Endodermal cell (in vitro differentiated cells): ENCODE measurements at regions not wholly inside any gene's neighbourhood (a gene's known extent, or its start where the extent isn't known, plus 50 kb on each side); places are given as distances from the start of the nearest gene placed in this dataset.
"Not testable (repeated sequence)": the region's sequence is repeated elsewhere in the genome, so short reads cannot be mapped to it uniquely, and the experiment has no call there.

Experiments used
- DNase-seq: peaks from one replicate; pipeline ENCODE4 v3.0.0-alpha.2; 2017
- H3K27ac ChIP-seq: 2 replicates; pipeline ENCODE4 v1.5.1; 2013; ENCODE audit warnings: mild to moderate bottlenecking, low read depth, low read length, moderate library complexity
- H3K27me3 ChIP-seq: 2 replicates; pipeline ENCODE4 v1.6.1; 2013; ENCODE audit warnings: mild to moderate bottlenecking, low read length, moderate library complexity; ENCODE audit not compliant: insufficient read depth, control insufficient read depth, poor library complexity, severe bottlenecking
- H3K36me3 ChIP-seq: 2 replicates; pipeline ENCODE4 v1.7.0; 2013; ENCODE audit warnings: mild to moderate bottlenecking, low read length, moderate library complexity; ENCODE audit not compliant: control insufficient read depth, insufficient read depth
- H3K4me1 ChIP-seq: one replicate; pipeline ENCODE4 v1.7.0; 2013; ENCODE audit warnings: low read length; ENCODE audit not compliant: control insufficient read depth, insufficient read depth
- H3K4me3 ChIP-seq: 2 replicates; pipeline ENCODE4 v1.5.1; 2013; ENCODE audit warnings: mild to moderate bottlenecking, low read length, moderate library complexity
- H3K9ac ChIP-seq: 2 replicates; pipeline ENCODE4 v1.6.1; 2013; ENCODE audit warnings: mild to moderate bottlenecking, low read length, moderate library complexity; ENCODE audit not compliant: poor library complexity, severe bottlenecking; ENCODE audit errors: extremely low read depth
- H3K9me3 ChIP-seq: 2 replicates; pipeline ENCODE4 v1.6.1; 2013; ENCODE audit warnings: mild to moderate bottlenecking, low read length, moderate library complexity; ENCODE audit not compliant: control insufficient read depth
- H3K27ac Mint-ChIP-seq: 2 replicates; pipeline ENCODE4 v1.8.0; 2020; ENCODE audit warnings: mixed read lengths
- H3K27me3 Mint-ChIP-seq: 2 replicates; pipeline ENCODE4 v1.8.0; 2021; ENCODE audit warnings: mild to moderate bottlenecking, mixed read lengths; ENCODE audit not compliant: insufficient read depth
- H3K36me3 Mint-ChIP-seq: 2 replicates; pipeline ENCODE4 v1.8.0; 2020; ENCODE audit warnings: low read depth, mixed read lengths
- H3K4me1 Mint-ChIP-seq: 2 replicates; pipeline ENCODE4 v1.8.0; 2020; ENCODE audit warnings: mixed read lengths
- H3K4me3 Mint-ChIP-seq: 2 replicates; pipeline ENCODE4 v1.8.0; 2020; ENCODE audit warnings: mild to moderate bottlenecking, moderate library complexity, mixed read lengths
- H3K9me3 Mint-ChIP-seq: 2 replicates; pipeline ENCODE4 v1.8.0; 2020; ENCODE audit warnings: mild to moderate bottlenecking, mixed read lengths
- CTCF ChIP-seq: fragments of 200-600 bp; sonication (generic); conservative IDR thresholded peaks from 2 replicates; pipeline ENCODE4 v1.5.0; 2021; ENCODE audit warnings: antibody characterized with exemption, mild to moderate bottlenecking
- WGBS, 2 experiments: methylation state at CpG; one replicate each; pipeline versions ENCODE4 v1.1.5 to v1.1.7; 2013; ENCODE audit warnings: missing lambda C conversion rate in 2 of 2, mixed read lengths in 1 of 2; ENCODE audit not compliant: insufficient coverage in 1 of 2, insufficient read length in 1 of 2; 5-methylcytosine and 5-hydroxymethylcytosine counted together

- Histone ChIP-seq H3K9me3 (peaks cover 30% of the 10 kb centered on the region), H3K27me3 (no peaks in the 10 kb centered on the region), H3K36me3 (no peaks in the 10 kb centered on the region), H3K9ac (no peak overlapping the region), H3K4me1 (no peaks in the 10 kb centered on the region), H3K27ac (no peak overlapping the region), H3K4me3 (no peak overlapping the region)
- 44% methylated on average over 2 of the region's 3 CpGs; no CpG with 5 or more reads in 1 of the 2 experiments for WGBS, 2 experiments
- H3K27ac Mint-ChIP-seq, result no peak overlapping the region
- no peak for DNase-seq
- H3K4me1 Mint-ChIP-seq, result peaks cover 6% of the 10 kb centered on the region
- peaks cover 11% of the 10 kb centered on the region for H3K9me3 Mint-ChIP-seq
- H3K36me3 Mint-ChIP-seq, result no peaks in the 10 kb centered on the region
- H3K27me3 Mint-ChIP-seq, result no peaks in the 10 kb centered on the region
- no peak overlapping the region for H3K4me3 Mint-ChIP-seq
- no peak for TF ChIP-seq CTCF
Observed at GRCh38 chr11:49424136-49424535, 215.7 kb upstream of the FOLH1 start.

GRCh38 chr11:49418877-49419276, 210.5 kb upstream of the FOLH1 start:
- H3K4me3 ChIP-seq, DNase-seq, H3K9ac ChIP-seq, H3K4me1 Mint-ChIP-seq, H3K27ac ChIP-seq, H3K36me3 Mint-ChIP-seq, H3K27me3 Mint-ChIP-seq, H3K27ac Mint-ChIP-seq, H3K36me3 ChIP-seq, H3K27me3 ChIP-seq, H3K4me3 Mint-ChIP-seq, H3K9me3 Mint-ChIP-seq, H3K4me1 ChIP-seq: not testable (repeated sequence)
- 77 to 100% methylated on average over 1 to 2 of the region's 3 CpGs for WGBS, 2 experiments
- peaks cover 30% of the 10 kb centered on the region for H3K9me3 ChIP-seq

- peak; percentile 47 for DNase-seq
- no peaks in the 10 kb centered on the region for H3K9me3 Mint-ChIP-seq
- TF ChIP-seq CTCF, result no peak
- peaks cover 4% of the 10 kb centered on the region for H3K4me1 Mint-ChIP-seq
- H3K27me3 Mint-ChIP-seq, result no peaks in the 10 kb centered on the region
- H3K27ac ChIP-seq, result no peak overlapping the region
- H3K4me1 ChIP-seq, result no peaks in the 10 kb centered on the region
- H3K4me3 Mint-ChIP-seq, result no peak overlapping the region
- 91 to 93% methylated on average over 5 to 14 of the region's 14 CpGs for whole genome bisulfite sequencing, 2 experiments
- no peaks in the 10 kb centered on the region for H3K36me3 Mint-ChIP-seq
- H3K4me3 ChIP-seq, result no peak overlapping the region
- H3K9ac ChIP-seq, result no peak overlapping the region
- H3K9me3 ChIP-seq, result peaks cover 8% of the 10 kb centered on the region
- H3K36me3 ChIP-seq, result no peaks in the 10 kb centered on the region
- H3K27ac Mint-ChIP-seq, result no peak overlapping the region
- no peaks in the 10 kb centered on the region for H3K27me3 ChIP-seq
Observed at GRCh38 chr11:49405743-49406142, 197.3 kb upstream of the FOLH1 start.

- H3K27me3 Mint-ChIP-seq, DNase-seq, H3K4me3 ChIP-seq, H3K4me1 Mint-ChIP-seq, H3K36me3 Mint-ChIP-seq, H3K4me1 ChIP-seq, H3K27ac ChIP-seq, H3K4me3 Mint-ChIP-seq, H3K9ac ChIP-seq, H3K27ac Mint-ChIP-seq, H3K36me3 ChIP-seq, H3K9me3 Mint-ChIP-seq, H3K27me3 ChIP-seq: not testable (repeated sequence)
- peaks cover 13% of the 10 kb centered on the region for H3K9me3 ChIP-seq
Observed at GRCh38 chr11:49395789-49396188, 187.4 kb upstream of the FOLH1 start.

GRCh38 chr11:49390362-49390761, 182.0 kb upstream of the FOLH1 start:
- not testable (repeated sequence) for H3K36me3 ChIP-seq, H3K4me3 Mint-ChIP-seq, H3K9me3 ChIP-seq, H3K27me3 ChIP-seq, H3K27me3 Mint-ChIP-seq, H3K4me1 Mint-ChIP-seq, H3K9me3 Mint-ChIP-seq, H3K9ac ChIP-seq, H3K27ac Mint-ChIP-seq, DNase-seq, H3K4me1 ChIP-seq, H3K27ac ChIP-seq, H3K4me3 ChIP-seq, H3K36me3 Mint-ChIP-seq
- WGBS, 2 experiments, result 73 to 86% methylated on average over 2 to 3 of the region's 5 CpGs

DNA sequence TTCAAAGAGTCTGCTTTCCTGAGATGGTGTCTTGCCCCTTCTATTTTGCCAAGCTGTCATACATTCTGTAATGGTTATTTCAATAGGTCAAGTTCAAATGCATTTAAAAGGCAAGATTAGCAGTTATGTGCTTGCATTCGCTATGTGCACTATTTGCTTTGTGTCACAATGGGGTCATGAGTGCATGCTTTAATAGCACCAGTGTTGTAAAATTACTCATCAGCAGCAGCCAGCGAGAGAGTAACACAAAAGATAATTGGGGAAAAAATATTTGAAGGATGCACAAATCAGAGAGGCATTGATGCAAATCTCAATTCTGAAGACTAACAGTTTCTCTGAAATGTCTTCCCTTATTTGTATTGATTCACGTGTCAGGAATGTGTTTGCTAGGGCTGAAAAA, 180.7 kb upstream of the FOLH1 start:
- H3K9me3 Mint-ChIP-seq, H3K9me3 ChIP-seq: not testable (repeated sequence)
- WGBS, 2 experiments, result 68 to 93% methylated on average over 3 of the region's 3 CpGs

More for the DNA sequence above, 180.7 kb upstream of the FOLH1 start:
- not testable (repeated sequence) for H3K27ac ChIP-seq, H3K4me1 ChIP-seq, H3K4me3 ChIP-seq, H3K36me3 ChIP-seq, H3K4me3 Mint-ChIP-seq, H3K27me3 ChIP-seq, H3K27me3 Mint-ChIP-seq, H3K36me3 Mint-ChIP-seq, H3K27ac Mint-ChIP-seq, H3K9ac ChIP-seq, H3K4me1 Mint-ChIP-seq, DNase-seq
